GM12874 (cell line): ENCODE measurements at regions not wholly inside any gene's neighbourhood (a gene's known extent, or its start where the extent isn't known, plus 50 kb on each side); places are given as distances from the start of the nearest gene placed in this dataset.

Source experiments
- CTCF ChIP-seq: IDR thresholded peaks from 2 replicates; pipeline ENCODE4 v1.5.1; 2011; ENCODE audit warnings: low read depth, mild to moderate bottlenecking, control low read depth, low read length, moderate library complexity; ENCODE audit not compliant: insufficient read depth

- peak; percentile 53; the same call in 1 of the 2 replicates for TF ChIP-seq CTCF
Observed at GRCh38 chr5:82793808-82794419, 283.3 kb downstream of the TMEM167A start.

GRCh38 chr5:82792096-82792495 lies 285.1 kb downstream of the TMEM167A start:
- TF ChIP-seq CTCF: no peak

- no peak for TF ChIP-seq CTCF
Observed at GRCh38 chr5:82789095-82789494, 288.1 kb downstream of the TMEM167A start.

- TF ChIP-seq CTCF: no peak
Observed at GRCh38 chr5:82786748-82787147, 290.4 kb downstream of the TMEM167A start.

GRCh38 chr5:82785882-82786509 lies 291.2 kb downstream of the TMEM167A start:
- TF ChIP-seq CTCF: no peak

- no peak for TF ChIP-seq CTCF
Observed at GRCh38 chr5:82785456-82785855, 291.7 kb downstream of the TMEM167A start.

- no peak for TF ChIP-seq CTCF
Observed at GRCh38 chr5:82784521-82784920, 292.7 kb downstream of the TMEM167A start.
